ENCODE measurements at regions not wholly inside any gene's neighbourhood (a gene's known extent, or its start where the extent isn't known, plus 50 kb on each side); places are given as distances from the start of the nearest gene placed in this dataset.
A peak's percentile ranks its signal among the peaks of the same experiment; 100 is the strongest.
"Not testable (repeated sequence)": the region's sequence is repeated elsewhere in the genome, so short reads cannot be mapped to it uniquely, and the experiment has no call there.

DNA sequence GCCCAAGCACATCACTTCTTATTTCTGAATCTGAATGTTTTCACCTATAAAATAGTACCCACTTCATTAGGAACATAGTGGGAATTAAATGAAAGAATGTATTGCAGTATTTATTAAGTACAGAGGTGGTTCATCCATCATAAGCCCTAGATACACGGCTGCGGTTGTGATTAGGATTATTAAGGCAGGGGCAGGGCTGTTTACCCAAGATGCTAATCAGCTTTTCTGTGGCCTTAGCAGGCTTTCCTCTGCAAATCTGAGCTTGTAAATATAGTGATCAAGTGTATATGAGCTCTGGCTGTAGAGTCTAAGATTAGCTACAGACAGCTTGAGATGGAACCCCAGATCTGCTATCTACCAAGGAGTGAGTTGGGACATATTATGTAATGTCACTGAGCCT lies 124.1 kb upstream of the ADRA1B start:
- DNase-seq = no peak

DNA sequence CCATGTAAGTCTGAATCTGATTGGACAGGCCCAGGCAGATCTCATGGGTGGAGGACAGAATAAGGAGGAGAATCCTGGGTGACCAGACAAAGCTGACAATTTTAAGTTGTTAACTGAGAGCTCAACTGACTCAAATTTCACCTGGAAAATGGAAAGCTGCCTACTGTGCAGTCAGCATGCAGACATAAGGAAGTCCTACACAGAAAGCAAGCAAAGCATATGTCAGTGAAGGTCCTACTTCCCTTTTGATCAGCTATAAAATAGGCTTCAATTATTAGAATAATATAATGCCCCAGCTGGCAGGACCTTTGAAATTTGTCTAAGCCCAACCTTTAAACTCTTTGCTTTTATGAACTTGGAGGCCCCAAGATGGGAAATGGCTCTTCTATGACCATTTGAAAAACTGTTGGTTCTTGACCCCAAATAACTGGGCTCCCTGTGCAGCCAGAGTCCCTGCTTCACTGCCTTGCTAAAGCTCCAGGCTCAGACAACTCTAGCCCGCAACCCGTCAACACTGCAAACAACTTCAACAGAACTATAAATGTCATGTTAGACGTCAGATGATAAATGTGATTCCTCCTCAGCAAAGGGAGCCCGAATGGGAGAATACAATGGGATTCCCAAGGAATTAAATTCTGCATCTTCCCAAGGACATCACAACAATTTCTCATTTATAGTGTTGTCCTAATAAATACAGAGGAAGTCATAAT lies 118.9 kb upstream of the ADRA1B start:
- DNase-seq = no peak

DNA sequence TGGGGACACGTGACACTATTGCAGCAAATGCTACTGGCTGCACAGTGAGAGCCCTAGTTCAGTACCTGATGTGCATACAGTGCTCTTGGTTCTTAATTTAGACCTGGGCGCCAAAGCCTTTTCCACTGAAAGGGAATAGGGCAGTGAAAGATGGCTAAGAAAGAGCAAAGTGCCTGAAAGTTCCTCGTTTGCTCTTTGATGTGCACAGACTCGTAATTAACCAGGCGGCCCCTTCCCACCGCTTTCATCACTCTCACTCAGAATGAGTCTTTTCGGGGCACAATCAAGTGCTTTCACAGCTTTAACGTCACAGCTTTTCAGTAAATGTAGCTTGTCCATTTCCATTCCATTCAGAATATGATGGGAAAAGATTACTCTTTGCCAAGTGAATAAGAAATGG lies 116.6 kb upstream of the ADRA1B start:
- DNase-seq = no peak

DNA sequence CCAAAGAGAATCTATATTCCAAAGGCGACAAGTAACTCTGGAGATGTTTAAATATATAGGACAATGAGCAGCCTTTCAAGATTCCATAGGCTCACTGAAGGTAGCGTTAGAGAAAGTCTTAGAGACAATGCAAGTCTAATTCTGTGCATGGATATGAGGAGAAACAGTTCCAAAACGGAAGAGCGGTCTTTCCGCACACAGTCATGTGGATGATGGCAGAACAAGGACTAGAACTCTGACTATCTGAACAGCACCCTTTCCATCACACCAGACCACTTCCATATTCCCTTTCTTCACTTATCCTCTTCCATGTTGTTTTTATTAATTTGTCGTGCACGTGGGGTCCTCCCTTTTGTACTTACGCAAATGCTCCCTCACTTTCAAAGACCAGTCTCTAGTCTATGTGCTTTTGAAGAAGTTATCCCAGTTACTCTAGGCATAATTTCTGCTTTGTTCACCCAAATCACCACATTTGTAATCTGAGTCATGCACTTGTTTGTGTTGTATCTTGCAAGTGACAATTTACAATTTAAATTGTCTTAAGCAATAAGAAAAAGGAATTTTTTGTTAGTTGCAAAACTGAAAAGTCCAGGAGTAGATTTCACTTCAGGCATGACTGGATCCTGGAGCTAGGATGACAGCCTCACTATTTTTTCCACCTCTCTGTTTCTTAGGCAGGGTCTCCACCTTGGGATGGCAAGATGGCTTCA lies 116.0 kb upstream of the ADRA1B start:
- DNase-seq = no peak

DNA sequence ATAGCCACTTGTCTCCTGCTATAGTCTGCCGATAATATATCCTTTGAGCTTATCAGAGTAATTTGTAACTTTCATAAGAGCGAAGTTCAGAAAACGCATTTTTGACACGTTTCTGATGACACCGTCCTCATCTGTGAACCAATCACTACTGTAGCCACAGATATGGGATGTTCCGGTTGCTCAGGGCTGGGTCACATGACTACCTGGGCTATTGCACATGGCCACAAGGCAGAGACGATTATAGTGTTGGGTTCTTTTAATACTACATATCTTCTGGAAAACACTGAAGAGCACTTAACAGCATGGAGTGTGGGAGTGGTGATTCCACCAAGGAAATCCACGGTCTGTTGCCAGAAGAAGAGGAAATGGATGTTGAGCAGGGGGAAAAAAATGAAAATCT lies 115.0 kb upstream of the ADRA1B start:
- no peak for DNase-seq

DNA sequence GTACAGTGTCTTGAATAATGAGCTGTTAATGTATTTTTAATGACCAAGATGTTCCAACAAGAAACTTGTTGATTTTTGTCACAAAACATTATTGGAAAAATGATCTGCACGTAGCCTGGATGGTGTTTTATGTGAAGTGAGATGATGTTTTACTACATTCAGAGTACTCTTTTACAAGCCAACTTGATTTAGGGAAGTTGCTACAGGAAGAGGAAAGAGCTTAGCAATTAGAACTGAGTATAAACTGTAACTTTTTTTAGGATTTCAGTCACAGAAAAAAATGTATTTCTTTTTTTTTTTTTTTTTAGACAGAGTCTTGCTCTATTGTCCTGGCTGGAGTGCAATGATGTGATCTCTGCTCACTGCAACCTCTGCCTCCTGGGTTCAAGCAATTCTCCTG lies 113.6 kb upstream of the ADRA1B start:
- peak; percentile 32 for DNase-seq

DNA sequence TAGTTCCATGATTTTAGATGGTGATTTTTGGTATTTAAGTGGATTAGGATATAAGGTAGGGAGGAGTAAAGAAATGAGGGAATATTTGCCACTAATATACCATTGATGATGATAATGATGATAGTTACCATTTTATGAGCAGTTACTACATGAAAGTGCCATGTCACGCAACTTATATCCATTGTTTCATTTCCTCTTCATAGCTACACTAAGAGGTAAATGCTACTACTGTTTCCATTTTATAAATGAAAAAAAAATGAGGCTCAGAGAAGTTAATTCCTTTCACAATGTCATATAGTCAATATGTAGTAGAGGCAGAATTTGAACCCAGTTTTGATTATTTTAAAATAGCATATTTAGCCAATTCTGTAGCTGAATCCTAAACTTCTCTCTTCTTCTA lies 112.2 kb upstream of the ADRA1B start:
- DNase-seq = no peak

DNA sequence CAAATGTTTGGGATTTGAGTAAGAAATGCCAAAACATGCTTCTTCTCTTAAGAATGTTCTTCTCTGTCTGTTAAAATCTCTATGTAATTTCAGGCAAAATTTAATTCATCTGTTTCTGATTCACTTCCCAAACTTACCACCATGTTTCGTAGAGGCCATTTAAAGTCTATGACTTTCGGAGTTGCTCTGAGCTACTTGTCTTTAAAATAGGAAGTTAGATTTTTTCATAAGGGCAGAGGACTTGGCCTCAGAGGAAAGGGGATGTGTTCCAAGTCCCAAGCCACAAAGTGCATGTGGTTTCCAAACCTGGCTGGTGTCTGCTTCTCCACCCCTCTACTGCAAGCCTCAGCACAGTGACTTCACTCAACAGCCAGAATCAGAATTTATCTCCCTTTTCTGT lies 111.3 kb upstream of the ADRA1B start:
- no peak for DNase-seq

DNA sequence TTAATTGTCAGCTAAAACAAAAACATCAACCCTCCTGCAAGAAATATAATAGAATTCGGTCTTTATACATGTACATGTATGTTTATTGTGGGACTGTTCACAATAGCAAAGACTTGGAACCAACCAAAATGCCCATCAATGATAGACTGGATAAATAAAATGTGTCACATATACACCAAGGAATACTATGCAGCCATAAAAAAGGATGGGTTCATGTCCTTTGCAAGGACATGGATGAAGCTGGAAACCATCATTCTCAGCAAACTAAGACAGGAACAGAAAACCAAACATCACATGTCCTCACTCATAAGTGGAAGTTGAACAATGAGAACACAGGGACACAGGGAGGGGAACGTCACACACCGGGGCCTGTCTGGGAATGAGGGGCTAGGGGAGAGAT lies 109.1 kb upstream of the ADRA1B start:
- not testable (repeated sequence) for DNase-seq

DNA sequence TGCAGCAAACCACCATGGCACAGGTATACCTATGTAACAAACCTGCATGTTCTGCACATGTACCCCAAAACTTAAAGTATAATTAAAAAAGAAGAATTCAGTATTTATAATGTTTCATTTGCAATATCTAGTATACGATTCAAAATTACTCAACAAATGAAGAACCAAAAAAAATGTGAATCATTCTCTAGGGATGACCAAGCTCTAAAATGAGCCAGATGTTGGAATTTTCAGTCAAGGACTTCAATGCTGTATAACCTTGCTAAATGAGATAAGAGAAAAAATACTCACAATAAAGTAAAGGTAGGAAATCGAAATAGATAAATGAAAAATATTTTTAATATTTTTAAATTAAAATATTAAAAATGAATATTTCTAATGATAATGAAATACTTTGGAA lies 108.7 kb upstream of the ADRA1B start:
- no peak for DNase-seq

DNA sequence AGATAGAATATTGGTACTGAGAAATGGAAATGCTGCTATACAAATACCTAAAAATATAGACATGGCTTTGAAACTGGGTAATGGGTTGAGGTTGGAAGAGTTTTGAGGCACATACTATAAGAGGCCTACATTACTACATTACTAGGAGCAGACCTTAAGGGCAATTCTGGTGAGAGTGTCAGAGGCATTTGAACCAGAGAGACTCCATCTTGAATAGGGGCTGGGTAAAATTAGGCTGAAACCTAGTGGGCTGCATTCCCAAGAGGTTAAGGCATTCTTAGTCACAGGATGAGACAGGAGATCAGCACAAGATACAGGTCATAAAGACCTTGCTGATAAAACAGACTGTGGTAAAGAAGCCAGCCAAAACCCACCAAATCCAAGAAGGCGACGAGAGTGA lies 104.6 kb upstream of the ADRA1B start:
- DNase-seq = no peak

DNA sequence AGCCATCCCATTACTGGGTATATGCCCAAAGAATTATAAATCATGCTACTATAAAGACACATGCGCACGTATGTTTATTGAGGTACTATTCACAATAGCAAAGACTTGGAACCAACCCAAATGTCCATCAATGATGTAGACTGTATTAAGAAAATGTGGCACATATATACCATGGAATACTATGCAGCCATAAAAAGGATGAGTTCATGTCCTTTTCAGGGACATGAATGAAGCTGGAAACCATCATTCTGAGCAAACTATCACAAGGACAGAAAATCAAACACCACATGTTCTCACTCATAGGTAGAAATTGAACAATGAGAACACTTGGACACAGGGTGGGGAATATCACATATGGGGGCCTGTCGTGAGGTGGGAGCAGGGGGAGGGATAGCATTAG lies 103.5 kb upstream of the ADRA1B start:
- not testable (repeated sequence) for DNase-seq

DNA sequence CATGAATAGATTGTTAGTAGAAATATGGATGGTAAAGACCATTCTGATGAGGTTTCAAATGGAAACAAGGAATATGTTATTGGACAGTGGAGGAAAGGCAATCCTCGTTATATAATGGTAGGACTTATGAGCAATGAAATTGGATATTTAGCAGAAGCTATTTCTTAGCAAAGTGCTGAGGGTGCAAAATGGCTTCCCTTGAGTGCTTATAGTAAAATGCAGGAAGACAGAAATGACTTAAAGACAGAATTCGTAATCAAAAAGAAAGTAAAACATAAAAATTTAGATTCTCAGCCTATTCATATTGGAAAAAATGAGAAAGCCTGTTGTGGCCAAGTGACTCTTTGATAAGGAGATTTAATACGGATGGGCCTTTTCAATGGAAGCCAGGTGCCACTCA lies 102.1 kb upstream of the ADRA1B start:
- no peak for DNase-seq

DNA sequence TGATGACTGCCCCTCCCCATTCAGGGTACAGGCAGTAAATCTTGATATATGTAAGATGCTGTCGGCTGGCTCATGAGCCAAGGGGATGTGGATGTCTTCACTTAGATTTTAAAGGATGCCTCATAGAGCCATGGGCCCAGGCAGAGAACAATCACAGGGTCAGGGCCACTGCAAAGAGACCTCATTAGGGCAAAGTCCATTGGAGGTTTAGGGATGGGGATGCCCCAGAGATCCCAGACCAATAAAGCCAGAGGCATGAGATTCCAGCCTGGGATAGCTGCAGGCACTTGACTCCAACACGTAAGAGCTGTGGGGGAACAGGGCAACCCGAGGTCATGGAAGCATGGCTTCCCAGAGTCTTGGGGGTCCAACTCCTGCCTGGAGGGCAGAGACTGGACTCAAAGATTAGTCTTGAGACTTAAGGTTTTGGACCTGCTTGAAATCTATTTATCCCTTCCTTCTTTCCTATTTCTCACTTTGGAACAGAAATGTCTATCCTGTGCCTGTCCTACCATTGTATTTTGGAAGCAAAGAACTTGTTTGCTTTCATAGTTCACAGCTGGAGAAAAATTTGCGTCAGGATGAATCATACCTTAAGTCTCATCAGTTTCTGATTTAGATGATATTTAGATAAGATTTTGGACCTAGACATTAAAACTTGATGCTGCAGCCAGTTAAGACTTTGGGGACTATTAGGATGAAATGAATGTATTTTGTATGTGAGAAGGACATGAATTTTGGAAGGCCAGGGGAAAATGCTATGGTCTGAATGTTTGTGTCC lies 101.3 kb upstream of the ADRA1B start:
- no peak for DNase-seq

DNA sequence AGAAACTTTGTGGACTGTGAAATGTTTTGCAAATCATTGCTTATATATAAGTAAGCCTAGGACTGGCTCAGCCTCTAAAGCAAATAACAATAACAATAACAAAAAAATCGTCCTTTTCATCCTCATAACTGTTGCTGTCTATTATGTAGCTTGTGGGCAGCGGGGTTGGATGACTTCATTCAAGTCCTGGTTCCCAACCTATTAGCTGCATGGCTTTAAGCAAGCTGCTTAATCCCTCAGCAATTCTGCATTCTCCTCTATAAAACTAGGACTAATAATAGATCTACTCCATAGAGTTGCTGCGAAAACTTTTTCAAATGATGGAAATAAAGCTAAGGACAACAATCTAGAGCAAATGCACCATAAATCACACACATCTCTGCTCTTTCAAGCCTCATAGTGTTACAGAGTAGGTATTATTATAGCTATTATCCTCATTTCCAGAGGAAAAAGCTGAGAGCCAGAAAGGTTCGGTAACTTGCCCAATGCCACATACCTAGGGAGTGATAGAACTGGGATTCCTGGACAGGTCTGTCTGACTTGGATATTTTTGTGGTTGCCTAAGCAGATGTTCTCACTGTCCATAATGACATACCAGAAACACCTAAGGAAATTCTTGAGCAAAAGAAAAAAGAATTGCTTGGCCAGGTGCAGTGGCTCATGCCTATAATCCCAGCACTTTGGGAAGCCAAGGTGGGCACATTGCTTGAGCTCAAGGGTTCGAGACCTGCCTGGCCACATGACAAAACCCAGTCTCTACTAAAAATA lies 98.8 kb upstream of the ADRA1B start:
- DNase-seq = no peak

DNA sequence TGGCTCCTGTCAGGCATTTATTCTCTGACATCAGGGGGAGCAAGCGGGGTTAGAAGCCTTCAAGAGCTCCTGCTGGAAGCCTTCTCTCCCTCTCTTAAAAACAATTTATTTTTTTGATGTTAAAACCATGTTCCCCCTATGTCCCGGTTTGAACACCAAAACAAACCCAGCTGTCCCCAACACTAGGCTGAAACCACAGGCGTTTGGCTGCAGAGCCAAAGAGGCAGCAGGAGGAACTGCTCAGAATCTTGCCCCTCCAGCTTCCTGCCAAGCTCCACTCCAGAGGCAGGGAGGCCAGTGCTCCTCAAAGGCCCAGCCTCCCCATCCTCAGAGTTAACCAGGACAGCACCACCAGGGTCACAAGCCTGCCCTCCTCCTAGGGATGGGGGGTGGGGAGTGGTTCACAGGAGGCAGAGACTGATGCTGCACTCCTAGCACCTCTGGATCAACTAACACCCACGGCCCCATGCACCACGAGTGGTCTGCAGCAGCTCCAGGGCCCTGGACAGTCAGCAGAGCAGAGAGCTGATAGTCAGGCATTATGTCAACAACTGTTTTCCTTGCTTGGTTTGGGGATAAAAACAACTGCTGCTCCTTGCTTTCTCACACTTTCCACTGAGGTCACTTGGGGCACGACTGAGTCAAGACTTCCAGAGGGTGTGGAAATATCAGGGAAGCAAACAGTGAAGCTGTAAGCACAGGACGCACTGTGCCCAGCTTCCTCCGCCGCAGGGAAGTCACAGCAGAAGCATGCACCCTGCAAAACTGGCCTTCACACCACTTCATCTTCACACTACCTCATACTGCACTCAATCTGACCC lies 96.5 kb upstream of the ADRA1B start:
- DNase-seq = no peak

DNA sequence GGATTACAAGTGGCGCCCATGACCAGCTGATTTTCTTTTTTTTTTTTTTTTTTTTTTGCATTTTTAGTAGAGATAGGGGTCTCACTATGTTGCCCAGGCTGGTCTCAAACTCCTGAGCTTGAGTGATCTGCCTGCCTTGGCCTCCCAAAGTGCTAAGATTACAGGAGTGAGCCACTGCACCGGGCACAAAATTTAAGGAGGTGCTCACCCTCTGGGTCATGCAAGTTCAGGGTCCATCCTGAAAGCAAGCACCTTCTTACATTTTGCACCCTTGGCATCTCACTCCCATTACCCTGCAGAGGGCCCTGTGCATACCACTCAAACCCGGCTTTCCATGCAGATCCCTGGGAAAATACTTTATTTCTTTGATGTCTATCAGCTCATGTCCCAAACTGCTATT lies 95.6 kb upstream of the ADRA1B start:
- DNase-seq = no peak

DNA sequence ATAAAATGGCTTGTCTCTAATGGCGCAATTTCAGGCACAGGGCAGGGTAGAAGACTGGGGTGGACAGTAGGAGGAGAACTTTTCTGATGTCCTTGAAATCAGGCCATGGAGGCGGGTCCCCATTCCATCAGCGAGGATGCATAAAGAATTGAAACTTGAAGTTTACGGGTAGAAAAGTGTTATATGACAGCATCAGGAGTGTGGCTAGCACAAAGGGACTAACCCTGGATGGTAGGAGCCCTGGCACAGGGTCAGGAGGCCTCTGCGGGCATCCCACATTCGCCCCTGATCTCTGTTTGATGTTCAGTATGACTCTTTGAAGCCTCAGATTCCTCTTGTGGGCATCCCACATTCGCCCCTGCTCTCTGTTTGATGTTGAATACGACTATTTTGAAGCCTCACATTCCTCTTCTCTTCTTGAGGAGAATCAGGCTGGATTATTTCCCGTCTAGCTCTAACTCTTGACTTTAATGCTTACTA lies 94.8 kb upstream of the ADRA1B start:
- DNase-seq = no peak

DNA sequence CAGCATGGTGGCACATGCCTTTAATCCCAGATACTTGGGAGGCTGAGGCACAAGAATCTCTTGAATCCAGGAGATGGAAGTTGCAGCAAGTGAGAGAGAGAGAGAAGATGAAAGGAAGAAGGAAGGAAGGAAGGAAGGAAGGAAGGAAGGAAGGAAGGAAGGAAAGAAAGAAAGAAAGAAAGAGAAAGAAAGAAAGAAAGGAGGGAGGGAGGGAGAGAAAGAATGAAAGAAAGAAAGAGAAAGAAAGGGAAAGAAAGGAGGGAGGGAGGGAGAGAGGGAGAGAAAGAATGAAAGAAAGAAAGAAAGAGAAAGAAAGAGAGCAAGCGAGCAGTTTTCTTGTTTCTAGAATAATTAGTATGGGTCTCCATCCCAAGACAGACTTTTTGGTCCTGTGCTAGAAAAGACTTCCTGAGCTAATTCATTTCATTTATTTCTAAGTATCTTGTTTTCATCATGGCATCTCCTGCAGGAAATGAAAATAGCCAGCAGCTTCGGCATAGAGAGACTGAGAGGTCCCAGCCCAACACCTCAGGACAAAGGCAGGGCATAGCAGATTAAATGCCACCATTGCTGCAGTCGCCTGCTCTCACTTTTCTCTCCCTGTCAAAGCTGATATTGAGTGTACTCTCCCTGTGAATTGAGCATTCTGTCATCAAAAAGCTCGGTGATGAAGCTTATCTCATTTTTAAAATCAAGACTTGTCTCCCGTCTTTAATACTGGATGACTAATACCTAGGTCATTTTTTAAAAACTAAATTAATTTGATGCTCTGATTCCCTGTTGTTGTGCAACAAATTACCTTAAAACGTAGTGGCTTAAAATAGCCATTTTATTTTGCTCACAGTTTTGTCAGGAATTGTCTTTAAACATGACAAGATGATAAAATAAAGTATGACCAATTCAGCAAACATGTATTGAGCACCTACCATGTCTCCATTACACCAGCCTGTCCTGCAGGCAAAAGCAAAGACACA lies 91.8 kb upstream of the ADRA1B start:
- no peak for DNase-seq

DNA sequence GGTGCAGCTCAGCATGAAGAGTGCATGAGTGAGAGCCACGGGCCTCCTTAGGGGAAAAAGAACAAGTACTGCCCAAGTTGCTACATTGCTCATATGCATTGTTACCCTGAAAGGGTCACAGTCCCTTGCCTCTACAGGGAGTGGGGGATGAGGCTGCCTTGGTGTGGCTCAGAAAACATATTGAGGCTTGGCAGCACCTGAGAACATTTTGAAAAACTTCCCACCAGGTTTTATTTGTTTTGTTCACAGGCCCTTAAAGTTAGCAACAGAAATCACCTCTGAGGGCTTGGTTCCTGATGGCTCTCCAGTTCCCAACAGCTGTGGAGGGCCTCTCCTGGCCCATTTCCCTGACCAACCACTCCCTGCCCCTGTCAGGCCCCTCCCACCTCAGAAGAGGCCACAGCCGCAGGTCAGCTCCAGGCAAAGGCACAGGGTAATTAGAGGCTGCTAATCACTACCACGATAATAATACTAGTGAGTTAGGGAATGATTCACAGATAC lies 90.7 kb upstream of the ADRA1B start:
- no peak for DNase-seq

All from NCI-H1105 (cell line).